ENCODE measurements at regions not wholly inside any gene's neighbourhood (a gene's known extent, or its start where the extent isn't known, plus 50 kb on each side); places are given as distances from the start of the nearest gene placed in this dataset.

GRCh38 chr4:156326246-156326645, 372.6 kb upstream of the CTSO start:
- Histone ChIP-seq H3K9me3 (ENCODE audit: low read depth, low read length) (no peaks in the 10 kb centered on the region), H3K9ac (ENCODE audit: insufficient read length) (no peak overlapping the region), H3K36me3 (ENCODE audit: insufficient read depth, low read length) (no peaks in the 10 kb centered on the region), H3K4me3 (no peak overlapping the region), H3K27ac (no peak overlapping the region)
- no peak for TF ChIP-seq POLR2AphosphoS5 (IDR thresholded peaks at IDR 0.05; ENCODE audit: borderline replicate concordance, low read depth, low read length)
- TF ChIP-seq FOXP2 (optimal IDR thresholded peaks at IDR 0.05; ENCODE audit: control extremely low read depth, extremely low read length, insufficient read depth): no peak
- TF ChIP-seq EZH2 (IDR thresholded peaks at IDR 0.05): no peak
- no peak for DNase-seq (ENCODE audit: low read depth, low spot score)

GRCh38 chr4:156322592-156322991, 368.9 kb upstream of the CTSO start:
- DNase-seq (ENCODE audit: low read depth, low spot score): no peak
- H3K36me3 ChIP-seq (ENCODE audit: insufficient read depth, low read length): no peaks in the 10 kb centered on the region
- no peaks in the 10 kb centered on the region for H3K9me3 ChIP-seq (ENCODE audit: low read depth, low read length)
- no peak overlapping the region for H3K4me3 ChIP-seq
- H3K27ac ChIP-seq: no peak overlapping the region
- no peak overlapping the region for H3K9ac ChIP-seq (ENCODE audit: insufficient read length)
- no peak for TF ChIP-seq FOXP2 (optimal IDR thresholded peaks at IDR 0.05; ENCODE audit: control extremely low read depth, extremely low read length, insufficient read depth)
- no peak for TF ChIP-seq POLR2AphosphoS5 (IDR thresholded peaks at IDR 0.05; ENCODE audit: borderline replicate concordance, low read depth, low read length)
- TF ChIP-seq EZH2 (IDR thresholded peaks at IDR 0.05): no peak

- TF ChIP-seq EZH2 (IDR thresholded peaks at IDR 0.05) (no peak), POLR2AphosphoS5 (IDR thresholded peaks at IDR 0.05; ENCODE audit: borderline replicate concordance, low read depth, low read length) (no peak)
- Histone ChIP-seq H3K9me3 (ENCODE audit: low read depth, low read length) (no peaks in the 10 kb centered on the region), H3K36me3 (ENCODE audit: insufficient read depth, low read length) (no peaks in the 10 kb centered on the region), H3K4me3 (no peak overlapping the region), H3K9ac (ENCODE audit: insufficient read length) (no peak overlapping the region), H3K27ac (no peak overlapping the region)
- no peak for DNase-seq (ENCODE audit: low read depth, low spot score)
These were observed 367.5 kb upstream of the CTSO start for GRCh38 chr4:156321203-156321602.

- no peak overlapping the region for H3K27ac ChIP-seq
- no peak for TF ChIP-seq FOXP2 (optimal IDR thresholded peaks at IDR 0.05; ENCODE audit: control extremely low read depth, extremely low read length, insufficient read depth)
- no peak for TF ChIP-seq POLR2AphosphoS5 (IDR thresholded peaks at IDR 0.05; ENCODE audit: borderline replicate concordance, low read depth, low read length)
- no peak for TF ChIP-seq EZH2 (IDR thresholded peaks at IDR 0.05)
- H3K36me3 ChIP-seq (ENCODE audit: insufficient read depth, low read length): no peaks in the 10 kb centered on the region
- no peak overlapping the region for H3K9ac ChIP-seq (ENCODE audit: insufficient read length)
- no peak overlapping the region for H3K4me3 ChIP-seq
- no peaks in the 10 kb centered on the region for H3K9me3 ChIP-seq (ENCODE audit: low read depth, low read length)
- DNase-seq (ENCODE audit: low read depth, low spot score): no peak
These were observed 359.8 kb upstream of the CTSO start for GRCh38 chr4:156313497-156313896.

DNA sequence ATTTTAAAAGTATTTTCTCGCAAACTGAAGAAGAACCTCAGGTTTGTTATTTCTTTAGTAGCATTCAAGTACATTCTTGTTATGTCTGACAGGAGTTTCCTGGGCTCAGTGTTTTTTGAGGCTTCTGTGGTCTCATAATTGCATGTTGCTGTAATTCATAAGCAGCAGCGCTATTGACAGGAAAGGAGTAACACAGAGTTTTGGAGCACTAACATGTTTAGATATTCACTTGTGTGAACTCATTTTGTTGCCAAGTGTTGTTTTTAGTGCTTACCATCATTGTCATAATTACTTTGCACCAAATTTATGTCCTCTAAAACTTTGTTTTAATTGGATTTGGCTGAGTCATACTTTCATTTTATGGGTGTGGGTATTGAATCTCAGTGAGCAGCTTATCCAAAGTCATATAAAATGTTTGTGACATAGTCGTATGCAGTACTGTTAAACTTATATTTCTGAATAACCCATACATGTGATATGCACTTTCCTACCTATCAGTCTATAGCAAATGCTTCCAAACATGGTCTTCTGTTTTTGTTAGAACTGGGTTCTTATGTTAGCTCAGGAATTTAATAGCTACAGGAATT, 358.7 kb upstream of the CTSO start:
- H3K27ac ChIP-seq: 0 out of 2 replicates have a peak overlapping the region, but pooled peaks have one; percentile 28
- H3K9ac ChIP-seq (ENCODE audit: insufficient read length): no peak overlapping the region
- H3K36me3 ChIP-seq (ENCODE audit: insufficient read depth, low read length): no peaks in the 10 kb centered on the region
- peak; percentile 76 for DNase-seq (ENCODE audit: low read depth, low spot score)
- H3K4me3 ChIP-seq: peak overlapping the region; percentile 65
- H3K9me3 ChIP-seq (ENCODE audit: low read depth, low read length): no peaks in the 10 kb centered on the region
- TF ChIP-seq FOXP2 (optimal IDR thresholded peaks at IDR 0.05; ENCODE audit: control extremely low read depth, extremely low read length, insufficient read depth) (peak; percentile 79), EZH2 (IDR thresholded peaks at IDR 0.05) (no peak), POLR2AphosphoS5 (IDR thresholded peaks at IDR 0.05; ENCODE audit: borderline replicate concordance, low read depth, low read length) (no peak; the same call in 1 of the 2 replicates)

- no peaks in the 10 kb centered on the region for H3K9me3 ChIP-seq (ENCODE audit: low read depth, low read length)
- no peak overlapping the region for H3K9ac ChIP-seq (ENCODE audit: insufficient read length)
- TF ChIP-seq FOXP2 (optimal IDR thresholded peaks at IDR 0.05; ENCODE audit: control extremely low read depth, extremely low read length, insufficient read depth): no peak
- no peak for TF ChIP-seq EZH2 (IDR thresholded peaks at IDR 0.05)
- no peak for TF ChIP-seq POLR2AphosphoS5 (IDR thresholded peaks at IDR 0.05; ENCODE audit: borderline replicate concordance, low read depth, low read length)
- no peak for DNase-seq (ENCODE audit: low read depth, low spot score)
- no peaks in the 10 kb centered on the region for H3K36me3 ChIP-seq (ENCODE audit: insufficient read depth, low read length)
- H3K4me3 ChIP-seq: no peak overlapping the region
- H3K27ac ChIP-seq: no peak overlapping the region
These were observed 355.4 kb upstream of the CTSO start for GRCh38 chr4:156309031-156309430.

GRCh38 chr4:156303708-156304107, 350.0 kb upstream of the CTSO start:
- H3K9ac ChIP-seq (ENCODE audit: insufficient read length): no peak overlapping the region
- no peak overlapping the region for H3K4me3 ChIP-seq
- TF ChIP-seq FOXP2 (optimal IDR thresholded peaks at IDR 0.05; ENCODE audit: control extremely low read depth, extremely low read length, insufficient read depth) (no peak), EZH2 (IDR thresholded peaks at IDR 0.05) (no peak), POLR2AphosphoS5 (IDR thresholded peaks at IDR 0.05; ENCODE audit: borderline replicate concordance, low read depth, low read length) (no peak)
- no peaks in the 10 kb centered on the region for H3K36me3 ChIP-seq (ENCODE audit: insufficient read depth, low read length)
- no peaks in the 10 kb centered on the region for H3K9me3 ChIP-seq (ENCODE audit: low read depth, low read length)
- H3K27ac ChIP-seq: no peak overlapping the region
- DNase-seq (ENCODE audit: low read depth, low spot score): no peak

DNA sequence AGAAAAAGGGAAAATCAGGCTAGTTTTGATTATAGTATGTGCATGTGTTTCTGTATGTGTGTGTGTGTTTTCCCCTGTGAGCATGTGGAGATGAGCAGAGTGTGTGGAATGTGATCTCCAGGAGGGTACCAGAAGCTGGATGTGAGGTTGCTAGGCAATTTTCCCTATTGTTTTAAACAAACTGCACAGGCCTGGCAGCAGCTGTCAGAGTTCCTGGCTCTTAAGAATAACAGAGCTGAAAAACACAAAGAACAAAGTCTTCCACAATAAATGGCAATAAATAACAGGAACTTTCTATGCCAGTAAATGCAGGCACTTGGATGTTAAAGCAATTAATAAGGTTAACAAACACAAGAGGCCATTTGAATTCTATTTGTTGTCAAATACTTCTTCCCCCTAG, 344.6 kb upstream of the CTSO start:
- TF ChIP-seq FOXP2 (optimal IDR thresholded peaks at IDR 0.05; ENCODE audit: control extremely low read depth, extremely low read length, insufficient read depth): no peak
- no peak for TF ChIP-seq EZH2 (IDR thresholded peaks at IDR 0.05)
- TF ChIP-seq POLR2AphosphoS5 (IDR thresholded peaks at IDR 0.05; ENCODE audit: borderline replicate concordance, low read depth, low read length): no peak
- Histone ChIP-seq H3K27ac (no peak overlapping the region), H3K9me3 (ENCODE audit: low read depth, low read length) (no peaks in the 10 kb centered on the region), H3K9ac (ENCODE audit: insufficient read length) (no peak overlapping the region), H3K4me3 (no peak overlapping the region), H3K36me3 (ENCODE audit: insufficient read depth, low read length) (no peaks in the 10 kb centered on the region)
- no peak for DNase-seq (ENCODE audit: low read depth, low spot score)

DNA sequence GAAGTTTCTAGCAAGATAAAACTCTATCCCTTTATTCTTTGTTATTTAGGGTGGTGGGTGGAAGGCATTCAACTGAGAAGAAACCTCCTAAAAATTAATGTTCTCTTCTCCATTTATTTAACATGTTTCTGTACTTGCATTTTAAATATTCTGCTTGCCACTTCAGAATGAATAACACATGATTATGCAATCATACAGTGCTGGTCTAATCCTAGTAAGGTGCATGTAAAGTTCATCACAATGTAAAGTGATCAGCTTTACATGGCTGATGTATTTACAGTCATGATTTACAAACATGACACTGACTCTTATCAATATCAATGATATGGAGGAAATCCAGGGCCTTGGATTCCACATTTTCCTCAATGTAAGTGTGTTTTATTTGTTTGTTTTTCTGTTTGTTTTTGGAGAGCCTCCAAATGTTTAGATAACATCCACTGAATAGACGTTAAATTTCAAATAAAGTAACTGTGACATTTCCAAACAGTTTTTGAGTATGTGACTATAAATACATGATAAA, 342.1 kb upstream of the CTSO start:
- no peak for TF ChIP-seq FOXP2 (optimal IDR thresholded peaks at IDR 0.05; ENCODE audit: control extremely low read depth, extremely low read length, insufficient read depth)
- no peak for TF ChIP-seq POLR2AphosphoS5 (IDR thresholded peaks at IDR 0.05; ENCODE audit: borderline replicate concordance, low read depth, low read length)
- no peak for TF ChIP-seq EZH2 (IDR thresholded peaks at IDR 0.05)
- no peak for DNase-seq (ENCODE audit: low read depth, low spot score)

More for the DNA sequence above, 342.1 kb upstream of the CTSO start:
- Histone ChIP-seq H3K9ac (ENCODE audit: insufficient read length) (no peak overlapping the region), H3K36me3 (ENCODE audit: insufficient read depth, low read length) (no peaks in the 10 kb centered on the region), H3K27ac (no peak overlapping the region), H3K9me3 (ENCODE audit: low read depth, low read length) (no peaks in the 10 kb centered on the region), H3K4me3 (no peak overlapping the region)
